ENCODE measurements at regions not wholly inside any gene's neighbourhood (a gene's known extent, or its start where the extent isn't known, plus 50 kb on each side); places are given as distances from the start of the nearest gene placed in this dataset.
"Not testable (repeated sequence)": the region's sequence is repeated elsewhere in the genome, so short reads cannot be mapped to it uniquely, and the experiment has no call there.

DNA sequence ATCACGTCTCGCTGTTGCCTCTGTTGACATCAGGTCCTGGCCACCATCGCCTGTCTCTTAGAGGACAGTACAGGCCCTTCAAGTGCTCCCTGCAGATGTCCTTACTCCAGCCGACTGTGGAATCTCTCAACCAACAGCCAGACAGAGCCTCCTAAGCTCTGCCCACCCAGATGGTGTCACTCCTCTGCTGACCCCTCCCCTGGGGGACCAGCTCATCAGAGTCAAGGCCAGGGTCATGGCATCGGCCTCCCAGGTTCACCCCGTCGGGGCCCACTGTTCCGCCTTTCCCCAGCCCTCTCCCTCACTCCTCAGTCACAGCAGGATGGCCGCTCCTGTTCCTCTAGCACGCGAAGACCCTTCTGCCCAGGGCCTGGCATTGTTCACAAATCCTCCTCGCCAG is 157.3 kb upstream of the TMEM132C start:
- no peak for DNase-seq

DNA sequence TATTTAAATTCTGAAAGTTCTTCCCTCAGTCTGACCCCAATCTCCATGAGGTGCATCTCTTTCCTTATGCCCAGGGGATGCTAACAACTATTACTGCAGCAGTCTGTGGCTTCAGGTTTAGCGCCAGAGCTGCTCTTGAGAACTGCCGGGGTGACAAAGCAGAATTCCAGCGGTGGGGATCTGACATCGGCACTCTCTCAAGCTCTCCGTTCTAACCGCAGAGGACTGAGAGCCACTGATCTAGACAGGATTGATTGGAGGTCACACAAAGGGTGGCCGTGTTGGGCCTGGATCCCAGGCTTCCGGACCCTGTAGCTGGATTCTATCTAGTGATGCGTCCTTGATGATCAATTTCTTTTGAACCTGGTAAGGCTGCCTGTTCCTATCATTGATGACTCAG is 155.6 kb upstream of the TMEM132C start:
- DNase-seq: no peak

DNA sequence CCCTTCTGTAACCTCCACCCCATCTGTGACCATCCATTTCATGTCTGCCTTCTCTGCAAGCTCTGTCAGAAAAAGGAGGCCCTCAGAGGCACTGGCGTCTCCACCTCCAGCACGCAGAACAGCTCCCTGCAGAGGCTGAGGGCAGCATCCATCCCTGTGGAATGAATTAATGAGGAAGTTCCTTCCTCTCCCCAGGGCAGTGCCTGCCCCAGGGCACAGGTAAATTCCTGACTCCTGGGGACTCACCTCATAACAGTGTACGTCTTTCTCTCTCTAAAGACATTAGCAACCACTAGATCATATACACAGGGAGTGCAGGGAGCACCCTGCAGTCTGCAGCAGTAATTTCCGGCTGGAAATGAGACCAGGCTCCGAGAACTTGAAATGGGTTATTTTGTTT is 155.0 kb upstream of the TMEM132C start:
- DNase-seq: no peak

DNA sequence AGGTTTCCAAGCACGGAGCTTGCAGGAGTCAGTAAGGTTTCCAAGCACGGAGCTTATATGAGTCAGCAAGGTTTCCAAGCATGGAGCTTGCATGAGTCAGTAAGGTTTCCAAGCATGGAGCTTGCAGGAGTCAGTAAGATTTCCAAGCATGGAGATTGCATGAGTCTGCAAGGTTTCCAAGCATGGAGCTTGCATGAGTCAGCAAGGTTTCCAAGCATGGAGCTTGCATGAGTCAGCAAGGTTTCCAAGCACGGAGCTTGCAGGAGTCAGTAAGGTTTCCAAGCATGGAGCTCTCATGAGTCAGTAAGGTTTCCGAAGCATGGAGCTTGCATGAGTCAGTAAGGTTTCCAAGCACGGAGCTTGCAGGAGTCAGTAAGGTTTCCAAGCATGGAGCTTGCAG is 153.7 kb upstream of the TMEM132C start:
- DNase-seq: not testable (repeated sequence)

DNA sequence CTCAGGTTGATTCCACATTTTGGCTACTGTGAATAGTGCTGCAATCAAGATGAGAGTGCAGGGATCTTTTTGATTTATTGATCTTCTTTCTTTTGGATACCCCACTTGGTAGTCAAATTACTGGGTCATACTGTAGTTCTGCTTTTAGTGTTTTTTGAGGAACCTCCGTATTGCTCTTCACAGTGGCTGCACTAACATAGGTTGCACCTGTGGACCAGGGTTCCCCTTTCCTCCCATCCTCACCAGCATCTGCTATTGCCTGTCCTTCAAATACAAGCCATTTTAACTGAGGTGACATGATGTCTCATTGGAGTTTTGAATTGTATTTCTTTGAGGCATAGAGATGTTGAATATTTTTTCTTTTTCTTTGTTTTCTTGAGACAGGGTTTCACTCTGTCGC is 152.5 kb upstream of the TMEM132C start:
- DNase-seq: no peak

DNA sequence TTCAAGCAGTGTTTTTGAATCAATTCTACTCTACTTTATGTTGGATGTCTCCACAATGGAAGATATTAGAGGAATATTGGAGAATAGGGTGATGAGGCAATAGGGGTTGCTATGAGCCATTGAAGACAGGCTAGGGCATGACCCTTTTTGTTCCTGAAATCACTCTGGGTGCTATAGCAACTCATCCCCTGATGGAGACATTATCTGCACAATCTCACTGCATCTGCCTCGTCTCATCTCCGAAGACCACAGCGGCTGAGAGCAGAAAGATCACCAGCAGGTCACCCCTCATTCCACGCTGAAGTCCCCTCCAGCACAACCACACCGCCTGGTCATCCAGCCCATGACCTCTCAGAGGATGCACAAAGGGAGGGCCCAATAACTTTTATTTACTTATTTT is 150.4 kb upstream of the TMEM132C start:
- no peak for DNase-seq

DNA sequence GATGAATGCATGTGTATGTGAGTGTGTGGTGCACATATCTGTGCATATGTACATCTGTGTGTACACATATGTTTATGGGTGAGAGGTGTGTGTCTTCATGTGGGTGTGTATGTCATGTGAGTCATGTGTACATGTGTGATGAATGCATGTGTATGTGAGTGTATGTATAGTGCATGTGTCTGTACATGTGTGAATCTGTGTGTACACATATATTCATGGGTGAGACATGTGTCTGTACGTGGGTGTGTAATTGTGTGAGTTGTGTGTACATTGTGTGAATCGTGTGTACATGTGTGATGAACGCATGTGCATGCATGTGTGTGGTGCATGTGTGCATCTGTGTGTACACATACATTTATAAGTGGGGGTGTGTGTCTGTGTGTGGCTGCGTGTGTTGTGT is 146.9 kb upstream of the TMEM132C start:
- DNase-seq: no peak

DNA sequence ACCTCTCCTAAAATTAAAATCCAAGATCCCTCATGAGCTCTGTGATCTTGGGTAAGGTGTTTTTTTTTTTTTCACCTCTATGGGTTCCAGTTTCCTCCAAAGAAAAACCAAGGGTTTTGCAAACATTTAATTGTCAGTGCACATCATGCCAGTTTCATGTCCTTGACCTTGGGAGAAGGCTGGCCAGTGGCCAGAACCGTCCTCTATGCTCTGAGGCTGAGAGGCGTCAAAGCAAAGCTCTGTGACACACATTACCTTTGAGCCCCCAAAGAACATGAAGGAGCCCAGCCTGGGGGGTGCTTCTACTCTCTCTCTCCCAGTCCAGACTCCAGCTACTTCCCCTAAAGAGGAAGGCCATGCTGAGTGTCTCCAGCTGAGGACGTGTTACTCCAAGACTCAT is 145.5 kb upstream of the TMEM132C start:
- DNase-seq: no peak

DNA sequence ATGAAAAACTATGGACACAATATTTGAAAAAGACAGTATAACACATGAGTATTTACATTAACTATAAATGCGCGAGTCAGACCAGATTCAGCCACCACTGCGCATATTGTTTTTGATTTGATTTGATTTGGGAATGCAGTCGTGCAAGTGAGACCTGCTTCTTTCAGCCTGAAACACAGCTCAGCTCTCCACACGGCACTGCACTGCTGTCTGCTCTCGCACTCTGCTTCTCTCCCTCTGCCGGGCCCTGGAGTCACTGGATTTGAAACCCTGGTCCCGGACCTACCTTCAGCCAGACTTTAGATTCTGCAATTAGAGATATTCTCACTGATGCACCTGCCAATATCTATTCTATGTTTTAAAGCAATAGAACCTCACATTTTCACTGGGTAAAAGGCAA is 143.9 kb upstream of the TMEM132C start:
- DNase-seq: no peak

DNA sequence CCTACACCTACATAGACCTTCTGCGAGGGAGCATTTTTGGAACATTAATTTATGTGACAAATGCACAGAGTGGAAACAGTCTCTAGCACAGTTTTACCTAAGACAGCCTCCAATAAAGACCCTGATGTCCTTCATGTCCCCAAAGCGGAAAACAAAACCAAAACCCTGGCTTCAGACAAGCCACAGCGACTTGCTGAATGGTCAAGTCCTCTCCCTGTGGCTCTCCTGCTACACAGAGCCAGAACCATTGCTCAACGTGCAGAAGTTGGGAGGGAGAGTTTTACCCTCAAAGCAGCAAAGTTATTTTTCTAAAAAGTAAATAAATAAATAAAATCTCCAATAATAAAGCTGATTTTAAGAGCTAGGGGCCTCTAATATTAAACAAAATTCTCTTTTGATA is 135.0 kb upstream of the TMEM132C start:
- DNase-seq: no peak

DNA sequence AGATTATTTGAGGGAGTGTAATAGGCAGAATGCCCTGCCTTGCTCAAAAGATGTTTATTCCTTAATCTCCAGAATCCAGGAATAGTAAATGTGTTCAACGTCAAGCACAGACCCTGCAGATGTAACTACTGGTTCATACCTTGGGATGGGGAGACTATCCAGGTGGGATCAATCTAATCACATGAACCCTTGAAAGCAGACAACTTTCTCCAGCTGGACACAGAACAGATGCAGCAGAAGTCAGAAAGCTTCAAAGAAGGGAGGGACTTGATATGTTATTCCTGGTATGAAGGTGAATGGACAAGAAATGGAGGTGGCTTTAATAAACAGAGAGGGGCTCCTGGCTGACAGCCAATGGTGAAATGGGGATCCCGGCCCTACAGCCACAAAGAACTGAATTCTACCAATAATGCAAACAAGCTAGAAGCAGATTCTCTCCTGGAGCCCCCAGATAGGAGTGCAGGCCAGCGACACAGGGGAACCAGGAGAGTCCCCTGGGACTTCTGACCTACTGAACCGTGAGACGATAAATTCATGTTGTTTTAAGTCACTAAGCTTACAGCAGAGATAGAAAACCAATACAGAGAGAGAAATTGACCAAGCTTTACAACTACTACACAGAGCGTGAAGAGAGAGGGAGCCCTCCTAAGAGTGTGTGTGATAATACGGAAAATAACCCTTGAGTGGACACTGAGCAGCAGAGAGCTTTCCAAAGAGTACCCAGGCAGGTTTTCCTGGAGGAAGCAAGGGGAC is 133.5 kb upstream of the TMEM132C start:
- DNase-seq: no peak

DNA sequence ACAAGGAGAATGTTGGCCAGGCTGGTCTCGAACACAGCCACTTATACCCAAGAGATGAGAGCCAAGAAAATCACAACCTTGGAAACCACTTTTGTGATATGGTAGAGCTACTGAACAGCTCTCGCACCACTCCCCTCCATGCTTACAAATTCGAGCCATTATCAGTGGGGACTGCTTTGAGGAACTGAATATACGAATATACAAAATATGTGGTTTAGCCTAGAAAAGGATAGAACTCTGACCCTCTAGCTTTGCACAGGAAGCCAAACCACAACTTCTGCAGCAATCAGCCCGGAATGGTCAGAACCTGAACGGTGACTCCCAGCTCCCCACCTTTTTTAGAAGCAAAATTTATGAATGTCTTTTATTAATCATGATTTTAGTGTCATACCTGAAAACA is 129.8 kb upstream of the TMEM132C start:
- no peak for DNase-seq

DNA sequence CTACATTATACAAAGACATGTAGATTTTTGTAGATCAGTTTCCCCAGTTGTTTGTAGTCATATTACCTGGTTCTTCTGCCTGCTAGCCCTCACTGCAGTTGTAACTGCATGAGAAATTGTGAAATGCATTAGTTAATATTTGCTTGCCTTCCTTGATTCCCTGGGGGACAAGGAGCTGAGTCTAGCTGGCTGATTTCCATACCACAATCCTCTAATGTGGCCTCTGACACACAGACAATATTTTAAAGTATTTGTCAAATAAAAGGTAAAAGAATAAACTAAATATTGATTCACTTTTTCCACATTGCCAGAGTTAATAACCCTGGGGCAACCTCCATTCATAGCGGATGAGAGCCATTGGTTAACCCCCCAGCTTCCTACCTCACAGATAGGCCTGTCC is 128.8 kb upstream of the TMEM132C start:
- DNase-seq: no peak

DNA sequence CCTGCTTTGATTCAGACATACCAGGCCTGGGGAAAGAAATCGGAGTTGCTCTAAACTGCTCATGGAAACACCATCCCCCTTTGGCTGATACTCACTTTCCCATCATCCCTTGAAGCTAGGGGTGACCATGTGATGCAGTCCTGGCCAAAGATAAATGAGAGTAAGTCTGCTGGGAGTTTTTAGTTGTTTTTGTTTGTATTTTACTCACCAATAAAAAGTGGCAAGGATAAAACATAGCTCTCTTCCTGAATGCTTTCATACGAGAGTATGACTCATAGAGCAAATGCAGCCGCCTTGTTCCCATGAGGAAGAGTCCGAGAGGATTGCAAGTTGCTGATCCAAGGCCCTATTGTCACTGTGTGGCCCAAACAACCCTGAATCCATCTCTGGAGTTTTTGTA is 126.4 kb upstream of the TMEM132C start:
- no peak for DNase-seq

DNA sequence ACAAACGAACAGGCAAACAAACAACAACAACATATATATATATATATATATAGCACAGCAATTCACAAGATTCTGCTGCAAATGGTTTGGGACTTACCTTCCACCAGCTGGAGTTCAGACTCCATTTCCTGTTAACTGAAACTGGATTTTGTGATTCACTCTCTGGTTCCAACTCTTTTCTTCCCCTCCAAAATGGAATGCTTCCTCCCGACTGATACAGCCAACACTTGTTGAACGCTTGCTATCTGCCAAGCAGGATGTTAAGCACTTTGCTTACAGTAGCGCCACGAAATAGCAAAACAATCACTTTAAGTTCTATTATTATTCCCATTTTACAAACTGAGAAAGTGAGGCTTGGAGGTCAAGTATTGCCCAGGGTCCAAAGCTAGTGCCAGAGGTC is 116.0 kb upstream of the TMEM132C start:
- no peak for DNase-seq

DNA sequence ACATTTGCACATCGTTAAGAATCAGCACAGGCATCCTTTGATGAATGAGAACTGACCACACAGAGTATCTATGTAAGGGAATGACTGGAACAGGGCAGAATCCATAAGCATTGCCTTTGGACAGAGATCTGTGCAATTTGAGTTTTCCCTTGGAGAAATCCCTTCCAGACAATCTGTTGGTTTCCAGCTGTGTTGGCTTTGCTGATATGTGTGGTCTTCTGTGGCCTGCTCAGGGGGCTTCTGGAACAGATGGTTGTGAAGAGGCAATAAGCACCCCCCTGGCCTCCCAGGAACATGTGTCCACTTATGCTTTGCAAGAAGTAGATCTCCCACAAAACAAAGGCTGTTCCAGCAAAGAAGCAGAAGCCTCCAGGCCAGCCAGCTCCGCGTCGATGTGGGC is 111.4 kb upstream of the TMEM132C start:
- DNase-seq: no peak

DNA sequence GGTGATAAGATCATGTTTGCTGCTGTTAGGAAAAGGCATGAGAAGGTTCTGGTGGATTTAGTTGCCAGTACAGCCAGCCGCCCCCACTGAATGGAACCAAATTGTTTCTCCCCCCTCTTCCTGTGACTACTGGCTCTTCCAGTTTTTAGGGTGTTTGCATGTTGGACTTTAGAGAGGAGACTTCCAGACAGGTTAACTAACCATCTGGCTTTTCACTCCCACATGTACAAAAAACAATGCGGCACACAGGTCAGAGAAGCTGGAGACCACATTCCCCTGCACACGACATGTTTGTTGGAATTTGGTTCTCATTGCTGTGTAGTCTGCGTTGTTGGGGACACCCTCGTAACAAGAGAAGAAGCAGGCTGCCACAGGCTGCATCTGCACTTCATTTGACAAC is 103.9 kb upstream of the TMEM132C start:
- no peak for DNase-seq

DNA sequence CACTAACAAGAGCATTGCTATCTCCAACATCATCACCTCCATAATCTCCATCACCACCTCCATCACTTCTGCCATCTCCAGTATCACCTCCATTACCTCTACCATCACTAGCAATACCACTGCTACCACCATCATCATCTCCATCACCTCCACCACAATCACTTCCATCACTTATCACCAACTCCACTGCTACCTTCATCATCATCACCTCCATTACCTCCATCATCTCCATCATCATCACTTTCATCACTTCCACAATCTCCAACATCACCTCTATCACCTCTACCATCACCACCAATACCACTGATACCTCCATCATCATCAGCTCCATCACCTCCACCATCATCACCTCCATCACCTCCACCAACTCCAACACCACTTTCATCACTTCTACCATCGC is 102.4 kb upstream of the TMEM132C start:
- DNase-seq: no peak

DNA sequence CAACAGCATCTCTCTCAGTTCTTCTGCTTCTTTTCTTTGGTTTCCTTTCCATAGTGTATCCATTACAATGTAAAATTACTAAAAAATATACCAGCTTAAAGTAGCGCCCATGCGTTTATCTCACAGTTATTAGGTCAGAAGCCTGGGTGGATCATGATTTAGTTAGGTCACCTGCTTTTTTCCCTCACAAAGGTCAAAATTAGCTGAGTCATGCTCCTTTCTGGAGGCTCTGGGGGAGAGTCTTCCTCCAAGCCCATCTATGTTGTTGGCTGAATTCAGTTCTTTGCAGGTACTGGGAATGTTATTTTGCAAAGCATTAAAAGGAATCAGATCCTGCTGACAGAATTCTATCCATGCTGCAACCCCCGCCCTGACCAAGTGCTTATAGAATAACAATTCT is 101.6 kb upstream of the TMEM132C start:
- DNase-seq: no peak

DNA sequence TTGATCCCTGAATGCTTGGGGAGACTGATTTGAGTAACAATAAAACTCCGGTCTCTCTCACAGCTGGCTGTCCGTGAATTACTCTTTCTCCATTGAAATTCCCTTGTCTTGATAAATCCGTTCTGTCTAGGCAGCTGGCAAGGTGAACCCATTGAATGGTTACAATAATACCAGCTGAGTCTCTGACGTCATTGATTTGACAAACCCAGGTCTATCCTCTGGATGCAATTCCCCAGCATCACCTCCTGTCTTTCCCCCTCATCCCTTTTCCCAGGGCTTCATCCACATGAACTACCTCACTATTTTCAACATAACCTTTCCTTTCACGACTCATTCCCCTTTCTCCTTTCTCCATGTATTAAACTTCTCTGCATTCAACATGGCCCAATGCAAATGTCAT is 98.7 kb upstream of the TMEM132C start:
- DNase-seq: no peak

DNA sequence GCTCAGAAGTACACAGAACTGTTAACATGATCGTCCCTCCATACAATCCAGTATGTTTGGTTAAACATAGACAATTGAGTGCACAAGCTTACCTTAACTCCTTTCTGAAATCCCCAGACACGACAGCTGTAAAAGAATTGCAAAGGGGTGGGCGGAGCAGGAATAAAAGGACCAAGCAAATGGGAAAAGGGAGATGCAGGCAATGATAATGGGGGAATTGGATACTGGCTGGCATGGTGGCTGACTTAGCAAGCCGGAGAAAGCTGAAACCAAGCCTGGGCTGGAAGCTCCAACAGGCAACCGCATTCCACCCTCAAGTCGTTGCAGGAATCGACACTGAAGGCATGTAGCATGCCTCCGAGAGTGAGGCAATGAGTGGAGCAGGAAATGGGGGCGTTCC is 96.8 kb upstream of the TMEM132C start:
- DNase-seq: no peak

DNA sequence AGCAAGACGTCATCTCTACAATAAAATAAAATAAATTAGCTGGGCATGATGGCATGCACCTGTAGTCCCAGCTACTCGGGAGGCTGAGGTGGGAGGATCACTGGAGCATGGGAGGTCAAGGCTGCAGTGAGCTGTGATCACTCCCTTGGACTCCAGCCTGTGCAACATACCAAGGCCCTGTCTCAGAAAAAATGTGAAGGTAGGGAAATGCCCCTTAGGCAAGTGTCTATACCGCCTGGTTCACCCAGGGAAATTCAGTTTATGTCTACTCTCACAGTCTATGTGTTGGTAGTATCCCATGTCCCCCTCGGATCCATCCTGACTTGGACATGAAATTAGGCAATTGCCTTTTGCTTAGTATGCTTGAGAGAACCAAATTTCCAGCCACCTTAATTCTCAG is 88.4 kb upstream of the TMEM132C start:
- no peak for DNase-seq

DNA sequence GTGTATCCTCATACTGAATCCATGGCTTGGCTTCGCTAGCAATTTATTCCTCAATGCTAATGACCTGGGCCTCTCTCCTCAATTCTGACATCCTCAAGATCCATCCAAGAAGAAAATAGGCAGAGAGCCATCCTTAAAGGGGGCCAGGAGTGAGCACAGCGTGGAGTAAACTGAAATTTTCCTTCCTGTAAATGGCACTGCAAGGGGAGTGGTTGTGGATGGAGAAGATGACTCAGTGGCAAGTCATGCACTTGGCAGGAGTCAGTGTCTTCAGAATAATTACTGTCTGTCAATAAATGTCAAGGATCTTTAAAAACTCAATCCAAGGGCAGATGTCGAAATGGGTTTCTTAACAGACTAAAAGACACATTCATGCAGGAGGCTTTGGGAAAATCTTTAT is 88.0 kb upstream of the TMEM132C start:
- no peak for DNase-seq

DNA sequence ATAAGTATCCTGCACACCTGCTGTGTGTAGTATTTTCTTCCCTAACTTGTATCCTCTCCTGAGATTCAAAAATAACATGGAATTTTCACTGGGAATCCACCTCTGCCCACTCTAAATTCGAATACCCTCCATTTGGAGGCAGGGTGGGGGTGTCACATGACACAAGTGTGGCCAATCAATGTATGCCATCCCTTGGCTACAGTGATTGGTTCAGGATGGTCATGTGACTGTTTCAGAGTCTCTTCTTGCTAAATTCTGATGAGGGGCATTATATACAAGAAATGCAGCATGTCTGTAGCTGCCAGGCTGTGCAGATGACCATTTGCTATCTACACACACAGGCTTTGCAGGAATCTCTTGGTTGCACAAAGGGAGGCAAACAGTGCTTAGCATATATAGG is 86.8 kb upstream of the TMEM132C start:
- no peak for DNase-seq

DNA sequence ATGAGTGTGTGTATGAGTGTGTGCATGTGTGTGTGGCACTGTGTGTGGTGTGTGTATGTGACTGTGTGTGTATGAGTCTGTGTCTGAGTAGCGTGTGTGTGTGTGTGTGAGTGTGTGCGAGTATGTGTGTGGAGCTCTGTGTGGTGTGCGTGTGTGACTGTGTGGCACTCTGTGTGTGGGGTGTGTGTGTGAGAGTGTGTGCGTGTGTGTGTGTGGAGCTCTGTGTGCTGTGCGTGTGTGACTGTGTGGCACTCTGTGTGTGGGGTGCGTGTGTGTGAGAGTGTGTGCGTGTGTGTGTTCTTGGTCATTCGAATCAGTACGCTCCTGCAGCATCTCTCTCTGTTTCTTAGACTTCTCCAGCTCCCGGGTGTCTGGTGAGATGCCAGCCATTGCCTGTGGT is 76.9 kb upstream of the TMEM132C start:
- no peak for DNase-seq

DNA sequence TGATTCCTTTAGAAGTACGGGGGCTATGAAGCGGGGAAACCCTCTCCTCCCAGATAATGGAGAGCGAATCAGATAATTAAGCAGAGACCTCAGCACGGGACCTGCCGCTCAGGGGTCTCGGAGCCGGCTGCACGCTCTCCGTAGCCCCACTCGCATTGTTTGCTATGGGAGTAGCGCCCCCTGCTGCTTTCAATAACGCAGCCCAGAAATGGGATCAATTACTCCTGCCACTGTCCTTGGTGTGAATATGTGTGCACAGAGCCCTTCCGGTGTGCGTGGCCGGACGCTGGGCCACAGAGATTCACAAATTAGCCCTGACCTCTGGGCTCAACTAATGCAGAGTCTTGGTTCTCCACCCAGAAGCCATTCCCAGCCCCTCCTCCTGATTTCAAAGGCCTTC is 76.4 kb upstream of the TMEM132C start:
- no peak for DNase-seq

Data from COR-L47 (cell line).